ENCODE measurements at regions not wholly inside any gene's neighbourhood (a gene's known extent, or its start where the extent isn't known, plus 50 kb on each side); places are given as distances from the start of the nearest gene placed in this dataset.
A peak's percentile ranks its signal among the peaks of the same experiment; 100 is the strongest.

GRCh38 chr2:105150231-105150630, 91.3 kb upstream of the GPR45 start:
- no peak for DNase-seq (ENCODE audit: low read depth, low spot score)

GRCh38 chr2:105154119-105154818, 87.3 kb upstream of the GPR45 start:
- no peak for DNase-seq (ENCODE audit: low read depth, low spot score)

GRCh38 chr2:105156166-105156565, 85.4 kb upstream of the GPR45 start:
- DNase-seq (ENCODE audit: low read depth, low spot score) = no peak

- no peak for DNase-seq (ENCODE audit: low read depth, low spot score)
Observed at GRCh38 chr2:105158002-105158401, 83.5 kb upstream of the GPR45 start.

GRCh38 chr2:105166688-105167087, 74.9 kb upstream of the GPR45 start:
- DNase-seq (ENCODE audit: low read depth, low spot score) = peak; percentile 20

GRCh38 chr2:105168543-105168942, 73.0 kb upstream of the GPR45 start:
- no peak for DNase-seq (ENCODE audit: low read depth, low spot score)

- DNase-seq (ENCODE audit: low read depth, low spot score) = no peak
Observed at GRCh38 chr2:105175231-105175630, 66.3 kb upstream of the GPR45 start.

- no peak for DNase-seq (ENCODE audit: low read depth, low spot score)
Observed at GRCh38 chr2:105176429-105176828, 65.1 kb upstream of the GPR45 start.

- DNase-seq (ENCODE audit: low read depth, low spot score) = no peak
Observed at GRCh38 chr2:105177008-105177407, 64.5 kb upstream of the GPR45 start.

GRCh38 chr2:105177536-105178254, 63.8 kb upstream of the GPR45 start:
- DNase-seq (ENCODE audit: low read depth, low spot score) = peak; percentile 60

- DNase-seq (ENCODE audit: low read depth, low spot score) = peak; percentile 41
Observed at GRCh38 chr2:105179469-105180372, 61.8 kb upstream of the GPR45 start.

GRCh38 chr2:105180491-105180972, 61.0 kb upstream of the GPR45 start:
- peak; percentile 18 for DNase-seq (ENCODE audit: low read depth, low spot score)

- DNase-seq (ENCODE audit: low read depth, low spot score) = no peak
Observed at GRCh38 chr2:105181282-105181681, 60.3 kb upstream of the GPR45 start.

- no peak for DNase-seq (ENCODE audit: low read depth, low spot score)
Observed at GRCh38 chr2:105183555-105184323, 57.8 kb upstream of the GPR45 start.

GRCh38 chr2:105184420-105184819, 57.1 kb upstream of the GPR45 start:
- DNase-seq (ENCODE audit: low read depth, low spot score) = no peak

- peak; percentile 68 for DNase-seq (ENCODE audit: low read depth, low spot score)
Observed at GRCh38 chr2:105186967-105187498, 54.5 kb upstream of the GPR45 start.

- DNase-seq (ENCODE audit: low read depth, low spot score) = peak; percentile 19
Observed at GRCh38 chr2:105187531-105187930, 54.0 kb upstream of the GPR45 start.

- no peak for DNase-seq (ENCODE audit: low read depth, low spot score)
Observed at GRCh38 chr2:105188343-105188742, 53.2 kb upstream of the GPR45 start.
